K562 (cell line): ENCODE measurements at regions not wholly inside any gene's neighbourhood (a gene's known extent, or its start where the extent isn't known, plus 50 kb on each side); places are given as distances from the start of the nearest gene placed in this dataset.

Experiments used
- ATAC-seq: fragments of 200-7000 bp; cut with Tn5 transposase; 3 replicates; pipeline ENCODE4 v1.9.1; 2020; ENCODE audit warnings: moderate library complexity
- BruUV-seq: library from RNA; stranded (reverse); fragments of 400-500 nt; replicated peaks from 2 replicates; lab custom pipeline; 2021; lab: Mats Ljungman, UMichigan
- CTCF ChIA-PET: fragments of 300-600 bp; formaldehyde crosslinking; extraction: SDS; loops from one replicate; lab custom pipeline; 2021; ENCODE audit warnings: low intra/inter-chr PET ratio; lab: Yijun Ruan, JAX
- POLR2A ChIA-PET: fragments of 300-600, 350-650 bp; sonication (Branson Sonifier 250); formaldehyde crosslinking; extraction: SDS; loops from one replicate; lab custom pipeline; 2021; ENCODE audit warnings: antibody characterized with exemption, inconsistent platforms; lab: Yijun Ruan, JAX
- DNase-seq, 4 experiments: peaks; one replicate each; pipeline versions ENCODE4 v3.0.0 to v3.0.0-alpha.2; 2011 to 2018; ENCODE audit warnings: low spot score in 3 of 4, mixed read lengths in 3 of 4; ENCODE audit errors: extremely low read depth in 1 of 4
- FAIRE-seq: peaks from 2 replicates; lab custom pipeline; 2011; peaks lifted over from hg19 to GRCh38; lab: Jason Lieb, UNC
- H2AFZ ChIP-seq: 2 replicates; pipeline ENCODE4 v1.6.0; 2011; ENCODE audit warnings: low read depth, low read length, control low read depth, inconsistent platforms
- H3K27ac ChIP-seq: fragments of 200-600 bp; 3 replicates; pipeline ENCODE4 v1.8.0; 2011; ENCODE audit warnings: low read depth, mild to moderate bottlenecking, control low read depth, inconsistent platforms, low read length, moderate library complexity, mixed read lengths; ENCODE audit errors: extremely low read depth
- H3K27me3 ChIP-seq, 2 experiments: fragments of 300-600 bp in 1 of 2; 2 replicates in 1 of 2; 3 replicates in 1 of 2; pipeline versions ENCODE4 v1.6.0 to v1.8.0; 2011; ENCODE audit warnings: inconsistent platforms in 2 of 2, low read length in 2 of 2, mild to moderate bottlenecking in 1 of 2, mixed read lengths in 1 of 2, moderate library complexity in 1 of 2; ENCODE audit not compliant: control insufficient read depth in 2 of 2, insufficient read depth in 2 of 2
- H3K36me3 ChIP-seq: fragments of 300-600 bp; 3 replicates; pipeline ENCODE4 v1.8.0; 2011; ENCODE audit warnings: mild to moderate bottlenecking, low read length, inconsistent platforms; ENCODE audit not compliant: control insufficient read depth, insufficient read depth
- H3K4me1 ChIP-seq, 2 experiments: fragments of 200-600 bp in 1 of 2; replicated peaks in 1 of 2; 2 replicates in 1 of 2; 3 replicates in 1 of 2; pipeline versions ENCODE4 v1.5.1 to v1.8.0; 2011; ENCODE audit warnings: inconsistent platforms in 2 of 2, low read length in 2 of 2, mild to moderate bottlenecking in 1 of 2, mixed read lengths in 1 of 2, moderate library complexity in 1 of 2; ENCODE audit not compliant: control insufficient read depth in 2 of 2, insufficient read depth in 2 of 2
- H3K4me2 ChIP-seq: 2 replicates; pipeline ENCODE4 v1.6.1; 2011; ENCODE audit warnings: low read length, control low read depth, inconsistent platforms, mixed read lengths; ENCODE audit not compliant: insufficient read depth
- H3K4me3 ChIP-seq: fragments of 200-600 bp; sonication (generic), shearing (Covaris generic); 2 replicates; pipeline ENCODE4 v1.5.1; 2016; ENCODE audit warnings: control low read depth, inconsistent platforms
- H3K79me2 ChIP-seq: fragments of 200-600 bp; 3 replicates; pipeline ENCODE4 v1.8.0; 2011; ENCODE audit warnings: low read length, inconsistent platforms; ENCODE audit not compliant: control insufficient read depth, insufficient read depth
- H3K9ac ChIP-seq, 2 experiments: 2 replicates each; pipeline versions ENCODE4 v1.6.0 to v1.6.1; 2011; ENCODE audit warnings: low read depth in 2 of 2, low read length in 2 of 2, control low read depth in 1 of 2, inconsistent platforms in 1 of 2, mild to moderate bottlenecking in 1 of 2, mixed read lengths in 1 of 2; ENCODE audit not compliant: insufficient read depth in 1 of 2
- H3K9me1 ChIP-seq: one replicate; pipeline ENCODE4 v1.6.0; 2011; ENCODE audit warnings: inconsistent platforms, mild to moderate bottlenecking, low read length, moderate library complexity; ENCODE audit not compliant: control insufficient read depth, insufficient read depth
- H3K9me3 ChIP-seq: replicated peaks from 2 replicates; pipeline ENCODE4 v1.5.1; 2011; ENCODE audit warnings: low read depth, low read length, inconsistent platforms; ENCODE audit not compliant: control insufficient read depth, insufficient read depth
- H4K20me1 ChIP-seq: replicated peaks from 2 replicates; pipeline ENCODE4 v1.6.1; 2011; ENCODE audit warnings: low read length, inconsistent platforms, mixed read lengths; ENCODE audit not compliant: control insufficient read depth, insufficient read depth
- MECOM ChIP-seq: fragments of 250-450 bp; sonication (Bioruptor Pico); IDR thresholded peaks from 2 replicates; pipeline ENCODE4 v1.8.0; 2022; ENCODE audit warnings: inconsistent platforms
- SRF ChIP-seq, 2 experiments: fragments of 250-450, 450-650 bp in 1 of 2; sonication (Bioruptor Pico) in 1 of 2; sonication (generic) in 1 of 2; formaldehyde crosslinking; IDR thresholded peaks; 2 replicates each; pipeline versions ENCODE4 v1.5.0 to v1.5.1; 2020 to 2022; ENCODE audit warnings: mild to moderate bottlenecking in 1 of 2, missing genetic modification reagents in 1 of 2
- TAF1 ChIP-seq: IDR thresholded peaks from 2 replicates; pipeline ENCODE4 v1.6.1; 2011; ENCODE audit warnings: mild to moderate bottlenecking, low read length, moderate library complexity; ENCODE audit not compliant: insufficient read depth, control insufficient read depth, severe bottlenecking; ENCODE audit errors: extremely low read depth
- ZNF146 ChIP-seq: IDR thresholded peaks from one replicate; pipeline ENCODE4 v1.6.1; 2018; ENCODE audit warnings: missing compliant biosample characterization; ENCODE audit not compliant: unreplicated experiment
- ZNF586 ChIP-seq: fragments of 450-650 bp; formaldehyde crosslinking; conservative IDR thresholded peaks from 2 replicates; pipeline ENCODE4 v1.4.0; 2020; ENCODE audit warnings: mild to moderate bottlenecking, moderate library complexity
- in situ Hi-C: fragments of 300-500 bp; cut with MboI; formaldehyde crosslinking; loops from 4 replicates; pipeline ENCODE4 v1.15.0; 2018; ENCODE audit warnings: inconsistent platforms, mixed read lengths
- intact Hi-C: fragments of 100-400 bp; cut with micrococcal nuclease; formaldehyde crosslinking; loops from 2 replicates; pipeline ENCODE4 v1.14.2; 2022
- TF ChIP-seq, protein P1 (sequence below), 2 experiments: fragments of 450-650 bp; conservative IDR thresholded peaks; 2 replicates each; pipeline ENCODE4 v1.6.1; 2017; ENCODE audit warnings: mild to moderate bottlenecking in 2 of 2, moderate library complexity in 2 of 2
- TF ChIP-seq, protein P2 (sequence below): conservative IDR thresholded peaks from 2 replicates; pipeline ENCODE4 v1.6.1; 2011; ENCODE audit warnings: low read depth, mild to moderate bottlenecking, low read length; ENCODE audit not compliant: control insufficient read depth

DNA sequence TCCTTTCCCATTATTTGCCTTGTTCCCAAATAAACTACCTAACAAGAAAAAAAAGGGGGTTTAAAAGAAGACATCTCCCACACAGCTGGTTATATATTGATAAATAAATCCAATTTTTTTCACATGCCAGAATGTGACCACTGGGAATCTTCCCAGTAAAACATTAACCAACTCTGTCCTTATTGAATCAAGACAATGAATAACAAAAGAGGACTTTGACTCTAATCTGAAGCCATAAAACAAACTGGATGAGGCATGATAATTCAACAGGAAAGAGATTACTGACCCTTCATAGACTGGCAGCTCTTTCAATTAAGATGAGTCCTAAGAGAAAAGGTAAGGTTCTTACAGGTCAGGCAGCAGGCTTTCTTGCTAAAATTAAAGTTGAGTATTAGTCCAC, 165.8 kb upstream of the CDH6 start:
- in situ Hi-C loops = no loop called here
- no TSS peak for BruUV-seq
- Histone ChIP-seq H3K9me3 (no peaks in the 10 kb centered on the region), H3K9me1 (no peaks in the 10 kb centered on the region), H2AFZ (no peak overlapping the region), H3K36me3 (no peaks in the 10 kb centered on the region), H3K27me3 (no peaks in the 10 kb centered on the region), H3K4me2 (no peak overlapping the region), H3K9ac (no peak overlapping the region), H3K4me1 (no peaks in the 10 kb centered on the region), H3K4me3 (no peak overlapping the region), H3K27ac (no peak overlapping the region), H4K20me1 (no peaks in the 10 kb centered on the region), H3K79me2 (no peaks in the 10 kb centered on the region)
- intact Hi-C loops = no loop called here
- FAIRE-seq (no peak), DNase-seq (no peak), ATAC-seq (no peak)
- CTCF ChIA-PET = no interaction called here
- no peak for TF ChIP-seq ZNF146
- no peak for TF ChIP-seq MECOM
- TF ChIP-seq, protein P1, sequence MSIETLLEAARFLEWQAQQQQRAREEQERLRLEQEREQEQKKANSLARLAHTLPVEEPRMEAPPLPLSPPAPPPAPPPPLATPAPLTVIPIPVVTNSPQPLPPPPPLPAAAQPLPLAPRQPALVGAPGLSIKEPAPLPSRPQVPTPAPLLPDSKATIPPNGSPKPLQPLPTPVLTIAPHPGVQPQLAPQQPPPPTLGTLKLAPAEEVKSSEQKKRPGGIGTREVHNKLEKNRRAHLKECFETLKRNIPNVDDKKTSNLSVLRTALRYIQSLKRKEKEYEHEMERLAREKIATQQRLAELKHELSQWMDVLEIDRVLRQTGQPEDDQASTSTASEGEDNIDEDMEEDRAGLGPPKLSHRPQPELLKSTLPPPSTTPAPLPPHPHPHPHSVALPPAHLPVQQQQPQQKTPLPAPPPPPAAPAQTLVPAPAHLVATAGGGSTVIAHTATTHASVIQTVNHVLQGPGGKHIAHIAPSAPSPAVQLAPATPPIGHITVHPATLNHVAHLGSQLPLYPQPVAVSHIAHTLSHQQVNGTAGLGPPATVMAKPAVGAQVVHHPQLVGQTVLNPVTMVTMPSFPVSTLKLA (conservative IDR thresholded peaks at IDR 0.05) = no peak
- TF ChIP-seq ZNF586 = no peak
- no peak for TF ChIP-seq TAF1
- TF ChIP-seq SRF (CRISPR knock-in tag; IDR thresholded peaks at IDR 0.05) = no peak
- TF ChIP-seq, protein P2, sequence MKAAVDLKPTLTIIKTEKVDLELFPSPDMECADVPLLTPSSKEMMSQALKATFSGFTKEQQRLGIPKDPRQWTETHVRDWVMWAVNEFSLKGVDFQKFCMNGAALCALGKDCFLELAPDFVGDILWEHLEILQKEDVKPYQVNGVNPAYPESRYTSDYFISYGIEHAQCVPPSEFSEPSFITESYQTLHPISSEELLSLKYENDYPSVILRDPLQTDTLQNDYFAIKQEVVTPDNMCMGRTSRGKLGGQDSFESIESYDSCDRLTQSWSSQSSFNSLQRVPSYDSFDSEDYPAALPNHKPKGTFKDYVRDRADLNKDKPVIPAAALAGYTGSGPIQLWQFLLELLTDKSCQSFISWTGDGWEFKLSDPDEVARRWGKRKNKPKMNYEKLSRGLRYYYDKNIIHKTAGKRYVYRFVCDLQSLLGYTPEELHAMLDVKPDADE = no peak
- POLR2A ChIA-PET = no interaction called here
